ENCODE measurements at regions not wholly inside any gene's neighbourhood (a gene's known extent, or its start where the extent isn't known, plus 50 kb on each side); places are given as distances from the start of the nearest gene placed in this dataset.

DNA sequence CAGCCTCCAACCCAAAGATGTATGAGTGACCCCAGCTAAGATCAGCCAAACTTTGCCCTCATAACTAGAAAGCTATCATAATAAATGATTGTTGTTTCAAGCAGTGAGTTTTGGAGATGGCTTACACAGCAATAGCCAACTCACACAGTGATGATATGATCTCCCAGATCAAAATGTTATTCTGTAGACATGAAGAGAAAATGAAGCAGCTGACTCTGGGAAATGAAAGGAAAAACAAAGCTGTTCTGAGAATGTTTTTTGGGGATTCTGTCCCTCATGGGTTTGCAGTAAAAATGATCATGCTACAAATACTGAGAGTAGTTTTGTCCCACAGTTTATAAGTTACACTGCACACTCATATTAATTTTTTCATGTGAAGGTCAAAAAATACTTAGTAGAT, 617.8 kb downstream of the MRPL39 start:
- Histone ChIP-seq H3K27ac (ENCODE audit: control insufficient read depth, insufficient read depth, low read length) (no peak overlapping the region), H3K79me2 (ENCODE audit: control insufficient read depth, insufficient read depth, low read length) (no peaks in the 10 kb centered on the region), H3K4me1 (ENCODE audit: control insufficient read depth, extremely low read depth, insufficient read depth, low read length) (no peaks in the 10 kb centered on the region), H3K4me3 (ENCODE audit: control insufficient read depth in 2 of 3, extremely low read depth in 1 of 3, insufficient read depth in 2 of 3, low read depth in 1 of 3, low read length in 3 of 3) (no peak overlapping the region), H3K4me2 (ENCODE audit: control insufficient read depth, extremely low read depth, insufficient read depth, low read depth, low read length) (no peak overlapping the region), H3K9me1 (ENCODE audit: control insufficient read depth, extremely low read depth, insufficient read depth, low read length) (no peaks in the 10 kb centered on the region), H3K27me3 (ENCODE audit: control insufficient read depth, extremely low read depth, insufficient read depth, low read length) (no peaks in the 10 kb centered on the region), H4K20me1 (ENCODE audit: control insufficient read depth, extremely low read depth, insufficient read depth, low read length) (no peaks in the 10 kb centered on the region), H3K9me3 (ENCODE audit: control insufficient read depth, low read depth, low read length) (no peaks in the 10 kb centered on the region), H3K9ac (ENCODE audit: control insufficient read depth, extremely low read depth, insufficient read depth, low read length) (no peak overlapping the region), H3K36me3 (ENCODE audit: control insufficient read depth in 2 of 2, extremely low read depth in 1 of 2, insufficient read depth in 2 of 2, low read length in 2 of 2) (no peaks in the 10 kb centered on the region), H2AFZ (ENCODE audit: control insufficient read depth, low read length) (no peak overlapping the region)
- FAIRE-seq (no peak), DNase-seq (ENCODE audit: low read depth, low spot score) (no peak)
- dilution Hi-C loops (cut with MboI; ENCODE audit: extremely low pct_ligation_motif_present, low sequenced_read_pairs): no loop called here
- TF ChIP-seq EZH2 (IDR thresholded peaks at IDR 0.05; ENCODE audit: low read length): no peak
- TF ChIP-seq, protein P1, sequence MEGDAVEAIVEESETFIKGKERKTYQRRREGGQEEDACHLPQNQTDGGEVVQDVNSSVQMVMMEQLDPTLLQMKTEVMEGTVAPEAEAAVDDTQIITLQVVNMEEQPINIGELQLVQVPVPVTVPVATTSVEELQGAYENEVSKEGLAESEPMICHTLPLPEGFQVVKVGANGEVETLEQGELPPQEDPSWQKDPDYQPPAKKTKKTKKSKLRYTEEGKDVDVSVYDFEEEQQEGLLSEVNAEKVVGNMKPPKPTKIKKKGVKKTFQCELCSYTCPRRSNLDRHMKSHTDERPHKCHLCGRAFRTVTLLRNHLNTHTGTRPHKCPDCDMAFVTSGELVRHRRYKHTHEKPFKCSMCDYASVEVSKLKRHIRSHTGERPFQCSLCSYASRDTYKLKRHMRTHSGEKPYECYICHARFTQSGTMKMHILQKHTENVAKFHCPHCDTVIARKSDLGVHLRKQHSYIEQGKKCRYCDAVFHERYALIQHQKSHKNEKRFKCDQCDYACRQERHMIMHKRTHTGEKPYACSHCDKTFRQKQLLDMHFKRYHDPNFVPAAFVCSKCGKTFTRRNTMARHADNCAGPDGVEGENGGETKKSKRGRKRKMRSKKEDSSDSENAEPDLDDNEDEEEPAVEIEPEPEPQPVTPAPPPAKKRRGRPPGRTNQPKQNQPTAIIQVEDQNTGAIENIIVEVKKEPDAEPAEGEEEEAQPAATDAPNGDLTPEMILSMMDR (optimal IDR thresholded peaks at IDR 0.05 in 1 of 3, IDR thresholded peaks at IDR 0.05 in 1 of 3, conservative IDR thresholded peaks at IDR 0.05 in 1 of 3; ENCODE audit: extremely low read depth in 1 of 3, insufficient read depth in 2 of 3, low read length in 3 of 3): no peak

DNA sequence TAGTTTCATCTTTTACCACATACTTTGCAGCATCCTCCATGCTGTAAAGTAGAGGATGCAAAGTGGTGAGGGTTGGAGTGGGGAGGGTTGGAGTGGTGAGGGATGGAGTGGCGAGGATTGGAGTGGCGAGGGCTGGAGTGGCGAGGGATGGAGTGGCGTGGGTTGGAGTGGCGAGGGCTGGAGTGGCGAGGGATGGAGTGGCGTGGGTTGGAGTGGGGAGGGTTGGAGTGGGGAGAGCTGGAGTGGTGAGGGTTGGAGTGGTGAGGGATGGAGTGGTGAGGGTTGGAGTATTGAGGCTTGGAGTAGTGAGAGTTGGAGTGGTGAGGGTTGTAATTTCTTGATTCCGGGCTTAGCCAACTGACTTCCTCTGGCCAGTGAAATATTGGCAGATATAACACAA, 618.3 kb downstream of the MRPL39 start:
- no peak overlapping the region for H3K4me3 ChIP-seq (ENCODE audit: control insufficient read depth in 2 of 3, extremely low read depth in 1 of 3, insufficient read depth in 2 of 3, low read depth in 1 of 3, low read length in 3 of 3)
- H3K9ac ChIP-seq (ENCODE audit: control insufficient read depth, extremely low read depth, insufficient read depth, low read length): no peak overlapping the region
- dilution Hi-C loops (cut with MboI; ENCODE audit: extremely low pct_ligation_motif_present, low sequenced_read_pairs): no loop called here
- no peaks in the 10 kb centered on the region for H4K20me1 ChIP-seq (ENCODE audit: control insufficient read depth, extremely low read depth, insufficient read depth, low read length)
- no peak overlapping the region for H3K4me2 ChIP-seq (ENCODE audit: control insufficient read depth, extremely low read depth, insufficient read depth, low read depth, low read length)
- FAIRE-seq (no peak), DNase-seq (ENCODE audit: low read depth, low spot score) (no peak)
- H3K9me1 ChIP-seq (ENCODE audit: control insufficient read depth, extremely low read depth, insufficient read depth, low read length): no peaks in the 10 kb centered on the region
- H3K27ac ChIP-seq (ENCODE audit: control insufficient read depth, insufficient read depth, low read length): no peak overlapping the region
- H3K79me2 ChIP-seq (ENCODE audit: control insufficient read depth, insufficient read depth, low read length): no peaks in the 10 kb centered on the region
- no peaks in the 10 kb centered on the region for H3K4me1 ChIP-seq (ENCODE audit: control insufficient read depth, extremely low read depth, insufficient read depth, low read length)
- no peak overlapping the region for H2AFZ ChIP-seq (ENCODE audit: control insufficient read depth, low read length)
- TF ChIP-seq, protein P1 (optimal IDR thresholded peaks at IDR 0.05 in 1 of 3, IDR thresholded peaks at IDR 0.05 in 1 of 3, conservative IDR thresholded peaks at IDR 0.05 in 1 of 3; ENCODE audit: extremely low read depth in 1 of 3, insufficient read depth in 2 of 3, low read length in 3 of 3): no peak
- TF ChIP-seq EZH2 (IDR thresholded peaks at IDR 0.05; ENCODE audit: low read length): no peak
- no peaks in the 10 kb centered on the region for H3K36me3 ChIP-seq (ENCODE audit: control insufficient read depth in 2 of 2, extremely low read depth in 1 of 2, insufficient read depth in 2 of 2, low read length in 2 of 2)
- no peaks in the 10 kb centered on the region for H3K9me3 ChIP-seq (ENCODE audit: control insufficient read depth, low read depth, low read length)
- H3K27me3 ChIP-seq (ENCODE audit: control insufficient read depth, extremely low read depth, insufficient read depth, low read length): no peaks in the 10 kb centered on the region

All from keratinocyte (primary cell).